ENCODE measurements at regions not wholly inside any gene's neighbourhood (a gene's known extent, or its start where the extent isn't known, plus 50 kb on each side); places are given as distances from the start of the nearest gene placed in this dataset.

DNA sequence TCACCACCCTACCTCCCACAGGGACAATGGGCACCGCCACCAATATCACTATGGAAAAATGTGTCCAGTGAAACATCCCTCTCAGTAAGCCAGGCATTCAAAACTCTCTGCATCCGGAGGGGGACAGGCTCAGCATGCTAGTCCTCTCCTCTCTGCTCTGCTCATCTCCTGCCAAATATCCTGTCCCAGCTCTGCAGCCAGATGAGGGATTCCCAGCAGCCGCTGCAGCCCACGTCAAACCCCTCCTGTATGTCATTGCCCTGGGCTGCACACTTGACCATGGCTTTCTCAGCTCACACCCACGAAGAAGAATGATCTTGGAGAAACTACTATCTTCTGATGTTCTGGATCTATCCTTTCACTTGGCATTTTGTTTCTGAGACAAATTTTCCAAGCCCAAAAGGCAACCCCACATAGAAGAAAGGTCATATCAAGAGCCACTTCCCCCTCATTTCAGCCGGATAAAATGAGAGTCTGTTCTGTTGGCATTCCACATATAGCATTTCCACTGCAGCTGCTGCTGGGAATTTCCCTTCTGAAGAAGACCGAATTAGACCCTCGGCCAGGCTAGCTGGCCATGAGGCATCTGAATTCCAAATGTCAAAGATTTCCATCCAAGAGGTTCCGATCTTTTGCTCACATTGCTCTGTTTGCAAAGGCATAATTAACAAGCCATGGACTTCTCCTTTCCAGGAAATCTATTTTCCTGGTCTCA lies 338.0 kb downstream of the ACTL7B start:
- TF ChIP-seq, protein P1, sequence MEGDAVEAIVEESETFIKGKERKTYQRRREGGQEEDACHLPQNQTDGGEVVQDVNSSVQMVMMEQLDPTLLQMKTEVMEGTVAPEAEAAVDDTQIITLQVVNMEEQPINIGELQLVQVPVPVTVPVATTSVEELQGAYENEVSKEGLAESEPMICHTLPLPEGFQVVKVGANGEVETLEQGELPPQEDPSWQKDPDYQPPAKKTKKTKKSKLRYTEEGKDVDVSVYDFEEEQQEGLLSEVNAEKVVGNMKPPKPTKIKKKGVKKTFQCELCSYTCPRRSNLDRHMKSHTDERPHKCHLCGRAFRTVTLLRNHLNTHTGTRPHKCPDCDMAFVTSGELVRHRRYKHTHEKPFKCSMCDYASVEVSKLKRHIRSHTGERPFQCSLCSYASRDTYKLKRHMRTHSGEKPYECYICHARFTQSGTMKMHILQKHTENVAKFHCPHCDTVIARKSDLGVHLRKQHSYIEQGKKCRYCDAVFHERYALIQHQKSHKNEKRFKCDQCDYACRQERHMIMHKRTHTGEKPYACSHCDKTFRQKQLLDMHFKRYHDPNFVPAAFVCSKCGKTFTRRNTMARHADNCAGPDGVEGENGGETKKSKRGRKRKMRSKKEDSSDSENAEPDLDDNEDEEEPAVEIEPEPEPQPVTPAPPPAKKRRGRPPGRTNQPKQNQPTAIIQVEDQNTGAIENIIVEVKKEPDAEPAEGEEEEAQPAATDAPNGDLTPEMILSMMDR (IDR thresholded peaks at IDR 0.05), result no peak
- TF ChIP-seq POLR2AphosphoS5 (IDR thresholded peaks at IDR 0.05) (no peak), EP300 (IDR thresholded peaks at IDR 0.05) (no peak)
